ENCODE measurements at regions not wholly inside any gene's neighbourhood (a gene's known extent, or its start where the extent isn't known, plus 50 kb on each side); places are given as distances from the start of the nearest gene placed in this dataset.

GRCh38 chr2:12348216-12348615 lies 368.5 kb upstream of the TRIB2 start:
- DNase-seq (ENCODE audit: low read depth) = no peak
- TF ChIP-seq, protein P1, sequence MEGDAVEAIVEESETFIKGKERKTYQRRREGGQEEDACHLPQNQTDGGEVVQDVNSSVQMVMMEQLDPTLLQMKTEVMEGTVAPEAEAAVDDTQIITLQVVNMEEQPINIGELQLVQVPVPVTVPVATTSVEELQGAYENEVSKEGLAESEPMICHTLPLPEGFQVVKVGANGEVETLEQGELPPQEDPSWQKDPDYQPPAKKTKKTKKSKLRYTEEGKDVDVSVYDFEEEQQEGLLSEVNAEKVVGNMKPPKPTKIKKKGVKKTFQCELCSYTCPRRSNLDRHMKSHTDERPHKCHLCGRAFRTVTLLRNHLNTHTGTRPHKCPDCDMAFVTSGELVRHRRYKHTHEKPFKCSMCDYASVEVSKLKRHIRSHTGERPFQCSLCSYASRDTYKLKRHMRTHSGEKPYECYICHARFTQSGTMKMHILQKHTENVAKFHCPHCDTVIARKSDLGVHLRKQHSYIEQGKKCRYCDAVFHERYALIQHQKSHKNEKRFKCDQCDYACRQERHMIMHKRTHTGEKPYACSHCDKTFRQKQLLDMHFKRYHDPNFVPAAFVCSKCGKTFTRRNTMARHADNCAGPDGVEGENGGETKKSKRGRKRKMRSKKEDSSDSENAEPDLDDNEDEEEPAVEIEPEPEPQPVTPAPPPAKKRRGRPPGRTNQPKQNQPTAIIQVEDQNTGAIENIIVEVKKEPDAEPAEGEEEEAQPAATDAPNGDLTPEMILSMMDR (IDR thresholded peaks at IDR 0.05; ENCODE audit: insufficient read depth, low read length, poor library complexity, severe bottlenecking) = no peak

GRCh38 chr2:12350821-12351220 lies 365.9 kb upstream of the TRIB2 start:
- TF ChIP-seq, protein P1 (IDR thresholded peaks at IDR 0.05; ENCODE audit: insufficient read depth, low read length, poor library complexity, severe bottlenecking) = no peak
- H3K4me3 ChIP-seq (ENCODE audit: low read depth, low read length) = no peak overlapping the region

More at GRCh38 chr2:12348216-12348615, 368.5 kb upstream of the TRIB2 start:
- no peaks in the 10 kb centered on the region for H3K27me3 ChIP-seq (ENCODE audit: control insufficient read depth, insufficient read depth, low read length)
- H3K4me3 ChIP-seq (ENCODE audit: low read depth, low read length) = no peak overlapping the region
- H3K36me3 ChIP-seq (ENCODE audit: control insufficient read depth, insufficient read depth, low read length) = no peaks in the 10 kb centered on the region

DNA sequence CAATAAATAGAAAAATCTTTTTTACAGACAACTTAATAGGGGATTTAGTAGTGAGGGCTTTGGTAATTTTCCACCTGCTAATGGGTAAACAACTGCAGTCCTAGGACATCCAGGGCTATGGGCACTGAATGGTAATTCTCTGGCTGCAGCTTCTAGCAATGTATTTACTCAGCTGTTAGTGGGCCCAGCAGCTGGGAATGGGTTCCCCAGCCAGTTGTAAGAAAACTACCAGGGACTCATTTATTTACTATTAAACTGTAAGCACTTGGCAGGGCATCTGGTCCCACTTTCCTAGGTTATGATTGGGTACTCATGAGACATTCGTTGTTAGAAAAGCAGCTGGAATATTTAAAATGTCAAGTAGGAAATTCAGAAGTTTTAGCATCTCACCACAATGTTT lies 363.8 kb upstream of the TRIB2 start:
- no peaks in the 10 kb centered on the region for H3K36me3 ChIP-seq (ENCODE audit: control insufficient read depth, insufficient read depth, low read length)

More at GRCh38 chr2:12350821-12351220, 365.9 kb upstream of the TRIB2 start:
- Histone ChIP-seq H3K36me3 (ENCODE audit: control insufficient read depth, insufficient read depth, low read length) (no peaks in the 10 kb centered on the region), H3K27me3 (ENCODE audit: control insufficient read depth, insufficient read depth, low read length) (no peaks in the 10 kb centered on the region)
- no peak for DNase-seq (ENCODE audit: low read depth)

GRCh38 chr2:12361506-12361905 lies 355.2 kb upstream of the TRIB2 start:
- no peaks in the 10 kb centered on the region for H3K36me3 ChIP-seq (ENCODE audit: control insufficient read depth, insufficient read depth, low read length)
- TF ChIP-seq, protein P1 (IDR thresholded peaks at IDR 0.05; ENCODE audit: insufficient read depth, low read length, poor library complexity, severe bottlenecking) = no peak
- DNase-seq (ENCODE audit: low read depth) = no peak
- no peaks in the 10 kb centered on the region for H3K27me3 ChIP-seq (ENCODE audit: control insufficient read depth, insufficient read depth, low read length)
- H3K4me3 ChIP-seq (ENCODE audit: low read depth, low read length) = no peak overlapping the region

More for the DNA sequence above, 363.8 kb upstream of the TRIB2 start:
- H3K4me3 ChIP-seq (ENCODE audit: low read depth, low read length) = no peak overlapping the region
- H3K27me3 ChIP-seq (ENCODE audit: control insufficient read depth, insufficient read depth, low read length) = no peaks in the 10 kb centered on the region
- no peak for DNase-seq (ENCODE audit: low read depth)
- TF ChIP-seq, protein P1 (IDR thresholded peaks at IDR 0.05; ENCODE audit: insufficient read depth, low read length, poor library complexity, severe bottlenecking) = no peak

GRCh38 chr2:12363138-12363537 lies 353.6 kb upstream of the TRIB2 start:
- no peaks in the 10 kb centered on the region for H3K36me3 ChIP-seq (ENCODE audit: control insufficient read depth, insufficient read depth, low read length)
- no peak overlapping the region for H3K4me3 ChIP-seq (ENCODE audit: low read depth, low read length)
- no peaks in the 10 kb centered on the region for H3K27me3 ChIP-seq (ENCODE audit: control insufficient read depth, insufficient read depth, low read length)
- DNase-seq (ENCODE audit: low read depth) = no peak
- TF ChIP-seq, protein P1 (IDR thresholded peaks at IDR 0.05; ENCODE audit: insufficient read depth, low read length, poor library complexity, severe bottlenecking) = no peak

DNA sequence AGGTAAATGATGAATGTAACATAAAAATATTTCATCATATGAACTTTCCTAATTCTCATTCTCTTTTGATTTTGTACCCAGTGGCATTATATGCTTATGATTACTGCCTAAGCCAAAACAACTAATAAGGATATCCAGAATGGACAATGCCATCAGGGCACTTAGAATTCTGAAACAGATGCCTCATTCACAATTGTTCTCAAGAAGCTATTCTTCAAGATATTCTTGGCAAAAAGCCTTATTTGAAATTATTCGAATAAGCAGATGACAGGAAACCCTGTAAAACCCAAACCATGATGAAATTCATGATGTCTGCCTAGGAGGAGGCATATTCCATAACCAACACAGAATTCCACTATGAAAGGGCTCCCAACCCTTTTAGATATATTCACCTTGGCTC lies 353.2 kb upstream of the TRIB2 start:
- TF ChIP-seq, protein P1 (IDR thresholded peaks at IDR 0.05; ENCODE audit: insufficient read depth, low read length, poor library complexity, severe bottlenecking) = no peak
- Histone ChIP-seq H3K4me3 (ENCODE audit: low read depth, low read length) (no peak overlapping the region), H3K27me3 (ENCODE audit: control insufficient read depth, insufficient read depth, low read length) (no peaks in the 10 kb centered on the region), H3K36me3 (ENCODE audit: control insufficient read depth, insufficient read depth, low read length) (no peaks in the 10 kb centered on the region)
- DNase-seq (ENCODE audit: low read depth) = no peak
